GM10266 (cell line): ENCODE measurements at regions not wholly inside any gene's neighbourhood (a gene's known extent, or its start where the extent isn't known, plus 50 kb on each side); places are given as distances from the start of the nearest gene placed in this dataset.

Experiments used
- DNase-seq: peaks from one replicate; pipeline ENCODE4 v3.0.0; 2012; ENCODE audit errors: extremely low spot score
- TF ChIP-seq, protein P1 (sequence below): IDR thresholded peaks from 2 replicates; pipeline ENCODE4 v1.5.1; 2012; ENCODE audit warnings: mild to moderate bottlenecking, low read depth; ENCODE audit not compliant: control insufficient read depth, insufficient read depth; ENCODE audit errors: missing control alignments

DNA sequence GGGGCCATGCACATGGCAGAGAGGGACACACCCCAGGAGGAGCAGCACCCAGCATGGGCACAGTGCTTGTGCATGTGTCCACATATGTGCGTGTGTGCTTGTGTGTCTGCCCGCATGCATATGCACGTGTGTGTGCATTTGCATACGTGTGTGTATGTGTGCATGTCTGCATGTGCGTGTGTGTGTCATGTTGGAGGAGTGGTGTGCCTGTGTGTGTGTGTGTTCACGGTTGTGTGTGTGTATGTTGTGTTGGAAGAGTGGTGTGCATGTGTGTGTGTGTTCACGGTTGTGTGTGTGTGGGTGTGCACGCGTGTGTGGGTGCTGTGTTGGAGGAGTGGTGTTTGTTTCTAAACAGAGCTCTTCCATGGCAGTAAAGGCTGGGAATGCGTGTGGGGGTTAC is 50.7 kb upstream of the SLCO4A1 start:
- DNase-seq = no peak

More for the DNA sequence above, 50.7 kb upstream of the SLCO4A1 start:
- TF ChIP-seq, protein P1, sequence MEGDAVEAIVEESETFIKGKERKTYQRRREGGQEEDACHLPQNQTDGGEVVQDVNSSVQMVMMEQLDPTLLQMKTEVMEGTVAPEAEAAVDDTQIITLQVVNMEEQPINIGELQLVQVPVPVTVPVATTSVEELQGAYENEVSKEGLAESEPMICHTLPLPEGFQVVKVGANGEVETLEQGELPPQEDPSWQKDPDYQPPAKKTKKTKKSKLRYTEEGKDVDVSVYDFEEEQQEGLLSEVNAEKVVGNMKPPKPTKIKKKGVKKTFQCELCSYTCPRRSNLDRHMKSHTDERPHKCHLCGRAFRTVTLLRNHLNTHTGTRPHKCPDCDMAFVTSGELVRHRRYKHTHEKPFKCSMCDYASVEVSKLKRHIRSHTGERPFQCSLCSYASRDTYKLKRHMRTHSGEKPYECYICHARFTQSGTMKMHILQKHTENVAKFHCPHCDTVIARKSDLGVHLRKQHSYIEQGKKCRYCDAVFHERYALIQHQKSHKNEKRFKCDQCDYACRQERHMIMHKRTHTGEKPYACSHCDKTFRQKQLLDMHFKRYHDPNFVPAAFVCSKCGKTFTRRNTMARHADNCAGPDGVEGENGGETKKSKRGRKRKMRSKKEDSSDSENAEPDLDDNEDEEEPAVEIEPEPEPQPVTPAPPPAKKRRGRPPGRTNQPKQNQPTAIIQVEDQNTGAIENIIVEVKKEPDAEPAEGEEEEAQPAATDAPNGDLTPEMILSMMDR = no peak
